D721Med (cell line): ENCODE measurements at regions not wholly inside any gene's neighbourhood (a gene's known extent, or its start where the extent isn't known, plus 50 kb on each side); places are given as distances from the start of the nearest gene placed in this dataset.

ENCODE experiments used
- DNase-seq: peaks from one replicate; pipeline ENCODE4 v3.0.0; 2011; ENCODE audit warnings: low spot score; ENCODE audit not compliant: insufficient read length
- FAIRE-seq: peaks from 2 replicates; lab custom pipeline; 2011; peaks lifted over from hg19 to GRCh38; lab: Jason Lieb, UNC
- CTCF ChIP-seq: IDR thresholded peaks from 2 replicates; pipeline ENCODE4 v1.5.1; 2012; ENCODE audit warnings: mild to moderate bottlenecking, control low read depth; ENCODE audit not compliant: insufficient read depth; ENCODE audit errors: missing control alignments

GRCh38 chr4:123520325-123520724, 123.7 kb downstream of the SPRY1 start:
- no peak for DNase-seq
- TF ChIP-seq CTCF: no peak
- no peak for FAIRE-seq

- no peak for TF ChIP-seq CTCF
- FAIRE-seq (no peak), DNase-seq (no peak)
Observed at GRCh38 chr4:123522081-123522480, 125.5 kb downstream of the SPRY1 start.

DNA sequence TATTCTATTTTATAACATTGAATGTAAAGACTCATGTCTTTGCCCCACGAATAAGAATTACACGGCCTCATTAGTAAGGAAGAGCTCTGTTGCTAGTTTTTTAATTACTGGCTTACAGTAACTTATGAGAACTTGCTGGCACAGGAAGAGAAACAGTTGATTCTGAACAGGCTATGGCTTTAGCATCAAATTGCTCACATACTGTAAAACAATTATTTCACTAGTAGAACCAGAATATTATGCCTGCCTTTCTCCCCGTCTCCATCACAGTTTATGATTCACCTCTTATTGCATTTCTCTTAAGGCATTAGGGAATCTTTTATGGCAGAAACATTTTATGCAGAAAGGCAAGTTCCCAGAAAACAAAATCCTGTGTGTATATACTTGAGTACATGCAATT, 126.1 kb downstream of the SPRY1 start:
- FAIRE-seq (no peak), DNase-seq (no peak)
- TF ChIP-seq CTCF: no peak

GRCh38 chr4:123524958-123525628, 128.5 kb downstream of the SPRY1 start:
- DNase-seq (no peak), FAIRE-seq (peak; percentile 60)
- no peak for TF ChIP-seq CTCF

- FAIRE-seq: no peak
- no peak for DNase-seq
- no peak for TF ChIP-seq CTCF
Observed at GRCh38 chr4:123526511-123526910, 129.9 kb downstream of the SPRY1 start.

DNA sequence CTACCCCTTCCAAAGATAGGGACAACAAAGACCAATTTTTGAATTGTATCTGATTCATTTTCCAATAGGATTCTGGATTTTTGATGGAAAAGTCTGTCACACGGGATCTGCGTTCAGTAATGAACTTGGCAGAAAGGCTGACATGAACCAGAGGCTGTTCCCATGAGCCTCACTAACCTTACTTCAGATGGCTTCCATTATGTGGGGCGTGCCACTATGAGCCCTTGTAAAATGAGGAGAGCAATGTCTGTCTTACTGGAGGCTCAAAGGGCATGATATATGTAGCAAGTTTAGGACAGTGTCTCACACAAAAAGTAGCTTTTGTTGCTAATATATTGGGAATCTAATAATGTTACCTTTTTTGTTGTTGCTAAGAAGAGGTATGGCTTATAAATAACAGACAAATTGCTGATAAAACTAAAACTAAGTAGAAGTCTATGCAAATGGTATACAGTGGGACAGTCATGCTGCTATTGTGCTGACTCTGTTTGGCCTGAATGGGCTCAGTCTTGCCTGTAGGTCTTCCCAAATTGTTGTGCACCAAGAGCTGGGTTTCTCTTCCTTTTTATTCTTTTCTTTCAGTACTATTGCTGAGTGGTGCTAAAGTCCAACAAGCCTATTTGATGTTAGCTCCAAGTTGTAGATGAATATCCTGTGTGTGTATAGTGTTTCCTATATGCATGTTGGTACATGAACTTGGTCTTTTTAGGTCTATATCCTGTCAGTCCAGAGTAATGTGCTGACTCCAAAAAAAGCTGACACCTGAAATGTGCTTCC, 132.1 kb downstream of the SPRY1 start:
- FAIRE-seq (no peak), DNase-seq (no peak)
- no peak for TF ChIP-seq CTCF

DNA sequence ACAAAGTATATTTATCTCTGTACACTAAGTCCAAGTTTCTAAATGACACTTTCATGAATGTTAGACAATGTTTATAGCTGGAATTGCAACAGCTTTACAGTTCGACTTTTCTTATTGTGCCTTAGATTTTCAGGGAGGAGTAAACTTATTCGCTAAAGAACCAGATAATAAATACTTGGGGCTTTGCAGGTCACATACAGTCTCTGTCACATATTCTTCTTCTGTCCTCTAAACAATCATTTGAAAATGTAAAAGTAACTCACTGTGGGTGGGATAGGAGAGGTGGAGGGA, 132.6 kb downstream of the SPRY1 start:
- TF ChIP-seq CTCF: no peak
- DNase-seq: no peak
- no peak for FAIRE-seq
